ENCODE measurements at regions not wholly inside any gene's neighbourhood (a gene's known extent, or its start where the extent isn't known, plus 50 kb on each side); places are given as distances from the start of the nearest gene placed in this dataset.
"Not testable (repeated sequence)": the region's sequence is repeated elsewhere in the genome, so short reads cannot be mapped to it uniquely, and the experiment has no call there.

GRCh38 chr7:32215697-32216096 lies 145.5 kb upstream of the PDE1C start:
- DNase-seq (no peak), ATAC-seq (ENCODE audit: low read depth in 2 of 2) (no peak)
- peaks cover 0 to 2% (median 0%) of the 10 kb centered on the region in 7 donors for H3K9me3 Mint-ChIP-seq
- H3K9me3 ChIP-seq (ENCODE audit: control insufficient read depth in 2 of 2, low read length in 2 of 2): no peaks in the 10 kb centered on the region
- no peak overlapping the region for H3K4me3 Mint-ChIP-seq
- no peaks in the 10 kb centered on the region for H3K36me3 ChIP-seq (ENCODE audit: control insufficient read depth, insufficient read depth, low read length)
- peaks cover 0 to 3% (median 0%) of the 10 kb centered on the region in 4 donors for H3K4me1 Mint-ChIP-seq
- H3K27me3 Mint-ChIP-seq: peaks cover 8% of the 10 kb centered on the region
- H3K4me3 ChIP-seq (ENCODE audit: low read depth, low read length): no peak overlapping the region
- H3K4me1 ChIP-seq (ENCODE audit: control insufficient read depth, insufficient read depth, low read length, poor library complexity, severe bottlenecking): no peaks in the 10 kb centered on the region
- no peaks in the 10 kb centered on the region for H3K27me3 ChIP-seq (ENCODE audit: control insufficient read depth, insufficient read depth, low read length)
- no peaks in the 10 kb centered on the region for H3K36me3 Mint-ChIP-seq
- no peak overlapping the region for H3K27ac ChIP-seq (ENCODE audit: insufficient read depth, low read length, poor library complexity, severe bottlenecking)
- H3K27ac Mint-ChIP-seq: no peak overlapping the region

GRCh38 chr7:32214913-32215312 lies 144.7 kb upstream of the PDE1C start:
- H3K4me1 Mint-ChIP-seq: peaks cover 0 to 5% (median 0%) of the 10 kb centered on the region in 4 donors
- no peak for DNase-seq
- no peak overlapping the region for H3K27ac ChIP-seq (ENCODE audit: insufficient read depth, low read length, poor library complexity, severe bottlenecking)
- H3K4me3 ChIP-seq (ENCODE audit: low read depth, low read length): no peak overlapping the region
- no peaks in the 10 kb centered on the region for H3K27me3 ChIP-seq (ENCODE audit: control insufficient read depth, insufficient read depth, low read length)
- no peaks in the 10 kb centered on the region for H3K36me3 ChIP-seq (ENCODE audit: control insufficient read depth, insufficient read depth, low read length)
- no peak overlapping the region for H3K27ac Mint-ChIP-seq
- ATAC-seq (ENCODE audit: low read depth in 2 of 2): no peak
- H3K4me3 Mint-ChIP-seq: no peak overlapping the region
- H3K9me3 Mint-ChIP-seq: peaks cover 0 to 2% (median 0%) of the 10 kb centered on the region in 7 donors
- no peaks in the 10 kb centered on the region for H3K4me1 ChIP-seq (ENCODE audit: control insufficient read depth, insufficient read depth, low read length, poor library complexity, severe bottlenecking)
- no peaks in the 10 kb centered on the region for H3K9me3 ChIP-seq (ENCODE audit: control insufficient read depth in 2 of 2, low read length in 2 of 2)
- H3K27me3 Mint-ChIP-seq: peaks cover 10% of the 10 kb centered on the region
- H3K36me3 Mint-ChIP-seq: no peaks in the 10 kb centered on the region

DNA sequence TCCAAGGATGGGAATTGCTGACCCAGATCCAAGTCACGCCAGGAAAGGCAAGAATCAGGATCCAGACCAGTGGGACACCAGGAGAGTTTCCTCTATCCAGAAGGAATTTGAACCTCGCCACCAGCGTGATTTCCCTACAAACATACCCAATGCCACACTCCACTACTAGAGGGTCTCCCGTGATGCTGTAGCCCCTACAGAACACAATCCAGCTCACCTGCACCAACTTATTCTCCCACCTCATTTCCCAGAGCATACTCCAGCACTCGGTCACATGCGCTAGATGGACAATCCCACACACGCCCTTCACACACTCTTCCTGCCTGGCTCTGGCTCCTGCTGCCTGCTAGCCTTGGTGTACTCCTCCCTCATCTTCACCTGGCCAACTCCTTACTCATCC lies 142.1 kb upstream of the PDE1C start:
- H3K27me3 ChIP-seq (ENCODE audit: control insufficient read depth, insufficient read depth, low read length): no peaks in the 10 kb centered on the region
- H3K36me3 ChIP-seq (ENCODE audit: control insufficient read depth, insufficient read depth, low read length): no peaks in the 10 kb centered on the region
- peaks cover 0 to 5% (median 0%) of the 10 kb centered on the region in 4 donors for H3K4me1 Mint-ChIP-seq
- H3K27ac Mint-ChIP-seq: no peak overlapping the region
- peaks cover 10% of the 10 kb centered on the region for H3K27me3 Mint-ChIP-seq
- H3K9me3 Mint-ChIP-seq: peaks cover 0 to 3% (median 0%) of the 10 kb centered on the region in 7 donors
- DNase-seq (no peak), ATAC-seq (ENCODE audit: low read depth in 2 of 2) (no peak)
- H3K4me1 ChIP-seq (ENCODE audit: control insufficient read depth, insufficient read depth, low read length, poor library complexity, severe bottlenecking): no peaks in the 10 kb centered on the region
- H3K4me3 Mint-ChIP-seq: no peak overlapping the region
- H3K4me3 ChIP-seq (ENCODE audit: low read depth, low read length): no peak overlapping the region
- no peak overlapping the region for H3K27ac ChIP-seq (ENCODE audit: insufficient read depth, low read length, poor library complexity, severe bottlenecking)
- H3K9me3 ChIP-seq (ENCODE audit: control insufficient read depth in 2 of 2, low read length in 2 of 2): no peaks in the 10 kb centered on the region
- H3K36me3 Mint-ChIP-seq: no peaks in the 10 kb centered on the region

GRCh38 chr7:32206987-32207386 lies 136.8 kb upstream of the PDE1C start:
- no peak for ATAC-seq (ENCODE audit: low read depth in 2 of 2)

DNA sequence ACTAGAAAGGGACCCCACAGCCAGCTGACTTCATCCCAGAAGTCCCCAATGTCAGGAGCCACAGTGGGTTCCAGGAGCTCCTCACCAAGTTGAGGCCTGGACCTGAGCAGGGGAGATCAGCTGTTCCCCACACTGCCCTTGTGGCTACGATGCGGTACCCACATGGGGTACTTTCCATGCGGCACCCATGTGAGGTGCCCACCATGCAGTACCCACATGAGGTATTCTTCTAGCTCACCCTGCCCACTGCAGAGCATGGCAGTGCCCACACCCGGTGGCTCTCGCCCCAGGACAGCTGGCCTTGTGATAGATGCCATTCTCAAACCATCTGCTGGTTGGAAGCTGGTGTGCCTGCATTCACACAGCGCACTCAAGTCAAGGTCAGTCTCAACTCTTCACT lies 136.3 kb upstream of the PDE1C start:
- DNase-seq: no peak
- peaks cover 5% of the 10 kb centered on the region for H3K27me3 Mint-ChIP-seq
- no peak for ATAC-seq (ENCODE audit: low read depth in 2 of 2)
- Histone ChIP-seq H3K27ac (ENCODE audit: insufficient read depth, low read length, poor library complexity, severe bottlenecking) (no peak overlapping the region), H3K4me1 (ENCODE audit: control insufficient read depth, insufficient read depth, low read length, poor library complexity, severe bottlenecking) (no peaks in the 10 kb centered on the region), H3K27me3 (ENCODE audit: control insufficient read depth, insufficient read depth, low read length) (no peaks in the 10 kb centered on the region), H3K36me3 (ENCODE audit: control insufficient read depth, insufficient read depth, low read length) (no peaks in the 10 kb centered on the region), H3K4me3 (ENCODE audit: low read depth, low read length) (no peak overlapping the region), H3K9me3 (ENCODE audit: control insufficient read depth in 2 of 2, low read length in 2 of 2) (no peaks in the 10 kb centered on the region)
- no peak overlapping the region for H3K4me3 Mint-ChIP-seq
- no peak overlapping the region for H3K27ac Mint-ChIP-seq
- peaks cover 0 to 9% (median under 1%) of the 10 kb centered on the region in 7 donors for H3K9me3 Mint-ChIP-seq
- H3K4me1 Mint-ChIP-seq: peaks cover 0 to 5% (median 0%) of the 10 kb centered on the region in 4 donors
- no peaks in the 10 kb centered on the region for H3K36me3 Mint-ChIP-seq

More at GRCh38 chr7:32206987-32207386, 136.8 kb upstream of the PDE1C start:
- no peaks in the 10 kb centered on the region for H3K9me3 ChIP-seq (ENCODE audit: control insufficient read depth in 2 of 2, low read length in 2 of 2)
- Mint-ChIP-seq H3K27me3 (peaks cover 5% of the 10 kb centered on the region), H3K27ac (no peak overlapping the region), H3K36me3 (no peaks in the 10 kb centered on the region), H3K4me1 (peaks cover 0 to 5% (median 0%) of the 10 kb centered on the region in 4 donors), H3K9me3 (peaks cover 0 to 9% (median 0%) of the 10 kb centered on the region in 7 donors), H3K4me3 (no peak overlapping the region)
- no peaks in the 10 kb centered on the region for H3K36me3 ChIP-seq (ENCODE audit: control insufficient read depth, insufficient read depth, low read length)
- no peaks in the 10 kb centered on the region for H3K27me3 ChIP-seq (ENCODE audit: control insufficient read depth, insufficient read depth, low read length)
- no peak overlapping the region for H3K4me3 ChIP-seq (ENCODE audit: low read depth, low read length)
- H3K4me1 ChIP-seq (ENCODE audit: control insufficient read depth, insufficient read depth, low read length, poor library complexity, severe bottlenecking): no peaks in the 10 kb centered on the region
- H3K27ac ChIP-seq (ENCODE audit: insufficient read depth, low read length, poor library complexity, severe bottlenecking): no peak overlapping the region
- no peak for DNase-seq

- not testable (repeated sequence) for H3K4me3 ChIP-seq (ENCODE audit: low read depth, low read length)
Measured at GRCh38 chr7:32205298-32205824, 135.2 kb upstream of the PDE1C start.

GRCh38 chr7:32204361-32205018 lies 134.3 kb upstream of the PDE1C start:
- ATAC-seq (ENCODE audit: low read depth in 2 of 2) (no peak), DNase-seq (peak in 1 of 3 donors; percentile 0)
- Mint-ChIP-seq H3K4me1 (no peaks in the 10 kb centered on the region), H3K27me3 (no peaks in the 10 kb centered on the region), H3K27ac (no peak overlapping the region), H3K4me3 (no peak overlapping the region), H3K9me3 (peaks cover 0 to 11% (median 2%) of the 10 kb centered on the region in 7 donors), H3K36me3 (no peaks in the 10 kb centered on the region)
- no peaks in the 10 kb centered on the region for H3K4me1 ChIP-seq (ENCODE audit: control insufficient read depth, insufficient read depth, low read length, poor library complexity, severe bottlenecking)
- H3K4me3 ChIP-seq (ENCODE audit: low read depth, low read length): no peak overlapping the region
- no peaks in the 10 kb centered on the region for H3K27me3 ChIP-seq (ENCODE audit: control insufficient read depth, insufficient read depth, low read length)
- H3K27ac ChIP-seq (ENCODE audit: insufficient read depth, low read length, poor library complexity, severe bottlenecking): no peak overlapping the region
- no peaks in the 10 kb centered on the region for H3K36me3 ChIP-seq (ENCODE audit: control insufficient read depth, insufficient read depth, low read length)
- H3K9me3 ChIP-seq (ENCODE audit: control insufficient read depth in 2 of 2, low read length in 2 of 2): no peaks in the 10 kb centered on the region

More at GRCh38 chr7:32205298-32205824, 135.2 kb upstream of the PDE1C start:
- H3K36me3 Mint-ChIP-seq; H3K9me3 ChIP-seq (ENCODE audit: control insufficient read depth in 2 of 2, low read length in 2 of 2); H3K27ac ChIP-seq (ENCODE audit: insufficient read depth, low read length, poor library complexity, severe bottlenecking); DNase-seq; ATAC-seq (ENCODE audit: low read depth in 2 of 2); H3K9me3 Mint-ChIP-seq; H3K4me1 Mint-ChIP-seq; H3K27me3 Mint-ChIP-seq; H3K4me3 Mint-ChIP-seq; H3K4me1 ChIP-seq (ENCODE audit: control insufficient read depth, insufficient read depth, low read length, poor library complexity, severe bottlenecking); H3K27me3 ChIP-seq (ENCODE audit: control insufficient read depth, insufficient read depth, low read length); H3K27ac Mint-ChIP-seq; H3K36me3 ChIP-seq (ENCODE audit: control insufficient read depth, insufficient read depth, low read length): not testable (repeated sequence)

- H3K27me3 ChIP-seq (ENCODE audit: control insufficient read depth, insufficient read depth, low read length): no peaks in the 10 kb centered on the region
- Mint-ChIP-seq H3K9me3 (peaks cover 0 to 8% (median 2%) of the 10 kb centered on the region in 7 donors), H3K4me3 (no peak overlapping the region), H3K36me3 (no peaks in the 10 kb centered on the region), H3K27me3 (peaks cover 4% of the 10 kb centered on the region), H3K27ac (no peak overlapping the region), H3K4me1 (no peaks in the 10 kb centered on the region)
- no peak for DNase-seq
- no peaks in the 10 kb centered on the region for H3K9me3 ChIP-seq (ENCODE audit: control insufficient read depth in 2 of 2, low read length in 2 of 2)
- no peak overlapping the region for H3K27ac ChIP-seq (ENCODE audit: insufficient read depth, low read length, poor library complexity, severe bottlenecking)
- H3K36me3 ChIP-seq (ENCODE audit: control insufficient read depth, insufficient read depth, low read length): no peaks in the 10 kb centered on the region
- no peak overlapping the region for H3K4me3 ChIP-seq (ENCODE audit: low read depth, low read length)
- H3K4me1 ChIP-seq (ENCODE audit: control insufficient read depth, insufficient read depth, low read length, poor library complexity, severe bottlenecking): no peaks in the 10 kb centered on the region
- ATAC-seq (ENCODE audit: low read depth in 2 of 2): no peak
Measured at GRCh38 chr7:32200646-32201045, 130.4 kb upstream of the PDE1C start.
